ENCODE measurements at regions not wholly inside any gene's neighbourhood (a gene's known extent, or its start where the extent isn't known, plus 50 kb on each side); places are given as distances from the start of the nearest gene placed in this dataset.

- Histone ChIP-seq H3K27me3 (ENCODE audit: insufficient read depth, low read length, poor library complexity, severe bottlenecking) (no peaks in the 10 kb centered on the region), H3K9ac (ENCODE audit: low read depth, low read length, poor library complexity, severe bottlenecking) (no peak overlapping the region), H3K9me3 (ENCODE audit: insufficient read depth, low read depth, low read length) (no peaks in the 10 kb centered on the region), H3F3A (ENCODE audit: low read depth) (no peaks in the 10 kb centered on the region), H4K20me1 (ENCODE audit: insufficient read depth, low read length, poor library complexity, severe bottlenecking) (no peaks in the 10 kb centered on the region), H3K9me2 (replicated peaks; ENCODE audit: low read depth, low read length) (no peaks in the 10 kb centered on the region), H3K4me2 (ENCODE audit: low read depth, low read length, poor library complexity, severe bottlenecking) (no peak overlapping the region), H3K79me2 (ENCODE audit: insufficient read depth, low read length) (no peaks in the 10 kb centered on the region), H3K4me3 (ENCODE audit: low read length, poor library complexity, severe bottlenecking) (no peak overlapping the region), H3K36me3 (ENCODE audit: insufficient read depth, low read length) (no peaks in the 10 kb centered on the region), H3K4me1 (ENCODE audit: insufficient read depth, low read length, poor library complexity, severe bottlenecking) (no peaks in the 10 kb centered on the region), H2AFZ (ENCODE audit: low read length) (no peak overlapping the region)
- TF ChIP-seq EZH2phosphoT487 (IDR thresholded peaks at IDR 0.05; ENCODE audit: borderline replicate concordance) (no peak), CTCF (conservative IDR thresholded peaks at IDR 0.05; ENCODE audit: low read length) (no peak)
These were observed 810.4 kb downstream of the DACH1 start for GRCh38 chr13:71056581-71056980.

DNA sequence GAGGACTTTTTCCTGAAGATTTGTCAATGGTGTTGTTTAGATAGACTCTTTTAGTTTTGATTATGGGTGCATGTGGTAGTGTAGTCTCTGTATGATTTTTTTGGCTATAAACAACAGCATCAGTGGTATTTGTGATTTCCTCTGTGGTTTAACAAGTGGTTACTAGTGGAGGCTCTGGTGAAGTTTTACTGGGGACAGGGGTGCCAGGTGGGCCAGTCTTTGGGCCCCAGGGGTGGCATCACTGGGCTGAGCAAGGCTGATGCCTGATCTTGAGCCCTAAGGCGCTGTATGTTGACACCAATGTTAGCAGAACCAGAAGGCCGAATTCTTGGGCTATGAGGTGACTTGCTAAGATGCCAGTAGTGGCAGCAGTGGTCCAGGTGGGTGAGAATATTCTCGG, 811.4 kb downstream of the DACH1 start:
- H3K4me3 ChIP-seq (ENCODE audit: low read length, poor library complexity, severe bottlenecking) = no peak overlapping the region
- H3K27me3 ChIP-seq (ENCODE audit: insufficient read depth, low read length, poor library complexity, severe bottlenecking) = no peaks in the 10 kb centered on the region
- no peaks in the 10 kb centered on the region for H3F3A ChIP-seq (ENCODE audit: low read depth)
- no peaks in the 10 kb centered on the region for H3K9me3 ChIP-seq (ENCODE audit: insufficient read depth, low read depth, low read length)
- no peaks in the 10 kb centered on the region for H4K20me1 ChIP-seq (ENCODE audit: insufficient read depth, low read length, poor library complexity, severe bottlenecking)
- H3K4me2 ChIP-seq (ENCODE audit: low read depth, low read length, poor library complexity, severe bottlenecking) = no peak overlapping the region
- no peaks in the 10 kb centered on the region for H3K4me1 ChIP-seq (ENCODE audit: insufficient read depth, low read length, poor library complexity, severe bottlenecking)
- H3K9me2 ChIP-seq (replicated peaks; ENCODE audit: low read depth, low read length) = no peaks in the 10 kb centered on the region
- no peak for TF ChIP-seq CTCF (conservative IDR thresholded peaks at IDR 0.05; ENCODE audit: low read length)
- TF ChIP-seq EZH2phosphoT487 (IDR thresholded peaks at IDR 0.05; ENCODE audit: borderline replicate concordance) = no peak
- H3K9ac ChIP-seq (ENCODE audit: low read depth, low read length, poor library complexity, severe bottlenecking) = no peak overlapping the region
- H3K79me2 ChIP-seq (ENCODE audit: insufficient read depth, low read length) = no peaks in the 10 kb centered on the region
- H2AFZ ChIP-seq (ENCODE audit: low read length) = no peak overlapping the region
- H3K36me3 ChIP-seq (ENCODE audit: insufficient read depth, low read length) = no peaks in the 10 kb centered on the region

GRCh38 chr13:71055047-71055446, 812.0 kb downstream of the DACH1 start:
- Histone ChIP-seq H3K36me3 (ENCODE audit: insufficient read depth, low read length) (no peaks in the 10 kb centered on the region), H3K9me3 (ENCODE audit: insufficient read depth, low read depth, low read length) (no peaks in the 10 kb centered on the region), H3K9me2 (replicated peaks; ENCODE audit: low read depth, low read length) (no peaks in the 10 kb centered on the region), H3K4me3 (ENCODE audit: low read length, poor library complexity, severe bottlenecking) (no peak overlapping the region), H3K79me2 (ENCODE audit: insufficient read depth, low read length) (no peaks in the 10 kb centered on the region), H3K4me1 (ENCODE audit: insufficient read depth, low read length, poor library complexity, severe bottlenecking) (no peaks in the 10 kb centered on the region), H3K27me3 (ENCODE audit: insufficient read depth, low read length, poor library complexity, severe bottlenecking) (no peaks in the 10 kb centered on the region), H3F3A (ENCODE audit: low read depth) (no peaks in the 10 kb centered on the region), H3K9ac (ENCODE audit: low read depth, low read length, poor library complexity, severe bottlenecking) (no peak overlapping the region), H4K20me1 (ENCODE audit: insufficient read depth, low read length, poor library complexity, severe bottlenecking) (no peaks in the 10 kb centered on the region), H3K4me2 (ENCODE audit: low read depth, low read length, poor library complexity, severe bottlenecking) (no peak overlapping the region), H2AFZ (ENCODE audit: low read length) (no peak overlapping the region)
- TF ChIP-seq EZH2phosphoT487 (IDR thresholded peaks at IDR 0.05; ENCODE audit: borderline replicate concordance) (no peak), CTCF (conservative IDR thresholded peaks at IDR 0.05; ENCODE audit: low read length) (no peak)

Measured in Loucy (cell line).